Prostate gland (tissue), 2 donors: ENCODE measurements at regions not wholly inside any gene's neighbourhood (a gene's known extent, or its start where the extent isn't known, plus 50 kb on each side); places are given as distances from the start of the nearest gene placed in this dataset.
"Not testable (repeated sequence)": the region's sequence is repeated elsewhere in the genome, so short reads cannot be mapped to it uniquely, and the experiment has no call there.

Experiments used
- DNase-seq: peaks from one replicate; pipeline ENCODE4 v3.0.0-alpha.2; 2019; ENCODE audit warnings: low spot score
- H3K27ac ChIP-seq, 2 donors: fragments of 200-600 bp; sonication (generic); 2 replicates each; pipeline ENCODE4 v1.5.1; 2017 to 2019
- H3K27me3 ChIP-seq: fragments of 200-600 bp; sonication (generic); replicated peaks from 2 replicates; pipeline ENCODE4 v1.5.1; 2019; ENCODE audit not compliant: insufficient read depth
- H3K36me3 ChIP-seq, 2 donors: fragments of 200-600 bp; sonication (generic); 1 replicate in 1 of 2; 2 replicates in 1 of 2; pipeline versions ENCODE4 v1.5.1 to v1.8.1; 2017 to 2019
- H3K4me1 ChIP-seq: fragments of 200-600 bp; sonication (generic); replicated peaks from 2 replicates; pipeline ENCODE4 v1.5.1; 2019
- H3K4me3 ChIP-seq, 2 donors: fragments of 200-600 bp; sonication (generic); 2 replicates each; pipeline ENCODE4 v1.5.1; 2017 to 2019
- H3K9me3 ChIP-seq: fragments of 200-600 bp; sonication (generic); 2 replicates; pipeline ENCODE4 v1.5.1; 2017
- CTCF ChIP-seq, 4 experiments: fragments of 200-600 bp in 2 of 4; fragments of 450-650 bp in 2 of 4; sonication (generic) in 2 of 4; IDR thresholded peaks; 1 replicate in 3 of 4; 2 replicates in 1 of 4; pipeline ENCODE4 v1.5.1; 2016 to 2019; ENCODE audit warnings: antibody characterized with exemption in 4 of 4, mild to moderate bottlenecking in 2 of 4, moderate library complexity in 2 of 4
- POLR2A ChIP-seq: fragments of 450-650 bp; IDR thresholded peaks from one replicate; pipeline ENCODE4 v1.6.1; 2016; ENCODE audit warnings: antibody characterized with exemption, mild to moderate bottlenecking
- POLR2AphosphoS5 ChIP-seq: sonication (generic); formaldehyde crosslinking; IDR thresholded peaks from one replicate; pipeline ENCODE4 v1.6.1; 2017; ENCODE audit warnings: antibody characterized with exemption
- WGBS: methylation state at CpG from one replicate; pipeline ENCODE4 v1.1.5; 2018; 5-methylcytosine and 5-hydroxymethylcytosine counted together
- intact Hi-C: fragments of 100-400 bp; cut with DNase I; formaldehyde crosslinking; loops from one replicate; pipeline ENCODE4 v1.14.2; 2022
- small RNA-seq, 2 donors: library from RNA; depleted of rRNA; stranded (forward); fragments of <200 nt; gene quantifications; one replicate each; pipeline ENCODE3, GENCODE V24; 2016

GRCh38 chr3:20245781-20246180 is 59.8 kb upstream of the SGO1 start:
- Histone ChIP-seq H3K4me1 (no peaks in the 10 kb centered on the region), H3K27me3 (no peaks in the 10 kb centered on the region), H3K36me3 (no peaks in the 10 kb centered on the region), H3K27ac (no peak overlapping the region), H3K9me3 (no peaks in the 10 kb centered on the region), H3K4me3 (no peak overlapping the region)
- WGBS, result 88% methylated on average over 3 of the region's 3 CpGs
- DNase-seq, result no peak
- intact Hi-C loops, result no loop called here
- TF ChIP-seq POLR2A, result no peak
- TF ChIP-seq POLR2AphosphoS5, result no peak

DNA sequence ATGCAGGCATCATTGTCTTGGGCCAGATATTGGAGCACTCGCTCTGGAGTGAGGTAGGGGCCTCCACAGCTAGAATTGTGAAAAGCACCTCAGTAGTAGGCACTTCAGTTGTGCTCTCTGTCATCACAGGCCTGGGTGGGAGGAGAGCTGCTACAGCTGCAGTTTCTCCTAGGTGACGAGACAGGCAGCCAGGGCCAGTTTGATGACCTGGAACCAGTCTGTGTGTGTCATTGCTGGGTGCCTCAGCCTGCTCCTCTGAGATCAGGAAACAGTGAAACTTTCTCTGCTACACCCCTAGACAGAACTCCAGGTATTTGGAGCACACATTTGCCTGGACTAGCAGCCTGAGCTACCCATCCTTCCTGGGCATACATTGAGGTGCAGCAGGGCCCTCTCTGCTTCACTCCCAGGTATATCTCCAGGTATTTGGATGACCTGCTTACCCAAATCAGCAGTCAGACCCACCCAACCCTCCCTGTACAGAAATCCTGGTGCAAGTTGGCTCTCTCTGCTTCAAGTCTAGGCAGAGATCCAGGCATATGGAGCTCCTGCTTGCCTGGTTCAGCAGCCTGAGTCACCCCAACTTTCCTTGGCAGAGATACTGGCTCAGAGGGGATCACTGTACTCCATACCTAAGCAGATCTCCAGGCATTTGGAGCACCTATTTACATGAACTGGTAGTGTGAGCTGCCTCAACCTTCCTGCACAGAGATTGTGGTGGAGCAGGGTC is 54.3 kb upstream of the SGO1 start:
- TF ChIP-seq POLR2AphosphoS5 (no peak), CTCF (IDR thresholded peaks at IDR 0.05) (no peak), POLR2A (no peak)
- intact Hi-C loops, result no loop called here
- no peak for DNase-seq
- H3K4me3 ChIP-seq, result no peak overlapping the region
- no peak overlapping the region for H3K27ac ChIP-seq
- no peaks in the 10 kb centered on the region for H3K36me3 ChIP-seq
- no peaks in the 10 kb centered on the region for H3K9me3 ChIP-seq
- no peaks in the 10 kb centered on the region for H3K4me1 ChIP-seq
- 80% methylated on average over 2 of the region's 2 CpGs for WGBS
- H3K27me3 ChIP-seq, result no peaks in the 10 kb centered on the region

GRCh38 chr3:20238199-20238598 is 52.2 kb upstream of the SGO1 start:
- H3K27ac ChIP-seq, H3K4me3 ChIP-seq, H3K9me3 ChIP-seq, intact Hi-C loops, H3K4me1 ChIP-seq, H3K36me3 ChIP-seq, DNase-seq, H3K27me3 ChIP-seq: not testable (repeated sequence)
- WGBS, result 98% methylated on average over 3 of the region's 3 CpGs

GRCh38 chr3:20236603-20237002 is 50.6 kb upstream of the SGO1 start:
- TF ChIP-seq POLR2AphosphoS5 (no peak), POLR2A (no peak), CTCF (IDR thresholded peaks at IDR 0.05) (no peak)
- no peak overlapping the region for H3K4me3 ChIP-seq
- H3K36me3 ChIP-seq, result no peaks in the 10 kb centered on the region
- no peak overlapping the region for H3K27ac ChIP-seq
- no peaks in the 10 kb centered on the region for H3K4me1 ChIP-seq
- no peaks in the 10 kb centered on the region for H3K27me3 ChIP-seq
- no peak for DNase-seq
- WGBS, result 64% methylated on average over 3 of the region's 3 CpGs
- H3K9me3 ChIP-seq, result no peaks in the 10 kb centered on the region
- intact Hi-C loops, result no loop called here

Small RNAs in the stretch of these regions (small RNA-seq; reads per million reads assigned to genes)
- gene RNU6-815P, result 0 reads per million in 2 donors
- 0 reads per million in 2 donors for gene RNU6-822P
